ENCODE measurements at regions not wholly inside any gene's neighbourhood (a gene's known extent, or its start where the extent isn't known, plus 50 kb on each side); places are given as distances from the start of the nearest gene placed in this dataset.

DNA sequence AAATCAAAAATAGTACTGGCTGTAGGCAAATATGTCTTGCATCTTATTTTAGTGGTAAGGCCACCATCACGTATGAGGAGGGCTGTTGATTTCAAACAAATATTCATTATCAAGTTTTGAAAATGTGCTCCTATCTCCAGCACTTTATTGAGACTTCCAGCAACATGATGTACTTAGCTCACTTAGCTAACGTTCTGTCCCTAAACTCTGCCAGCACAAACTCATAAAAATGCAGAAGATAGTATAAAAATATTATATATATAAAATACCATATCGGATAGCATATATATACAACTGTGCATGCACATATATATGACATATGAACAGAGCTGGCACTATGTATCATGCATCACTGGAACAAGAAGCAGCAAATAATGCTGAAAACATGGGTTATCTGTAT is 762.3 kb downstream of the C6orf118 start:
- no peak for DNase-seq (ENCODE audit: low spot score)
- Histone ChIP-seq H3K4me3 (no peak overlapping the region), H3K27ac (no peak overlapping the region)
- TF ChIP-seq CTCF (IDR thresholded peaks at IDR 0.05): no peak

DNA sequence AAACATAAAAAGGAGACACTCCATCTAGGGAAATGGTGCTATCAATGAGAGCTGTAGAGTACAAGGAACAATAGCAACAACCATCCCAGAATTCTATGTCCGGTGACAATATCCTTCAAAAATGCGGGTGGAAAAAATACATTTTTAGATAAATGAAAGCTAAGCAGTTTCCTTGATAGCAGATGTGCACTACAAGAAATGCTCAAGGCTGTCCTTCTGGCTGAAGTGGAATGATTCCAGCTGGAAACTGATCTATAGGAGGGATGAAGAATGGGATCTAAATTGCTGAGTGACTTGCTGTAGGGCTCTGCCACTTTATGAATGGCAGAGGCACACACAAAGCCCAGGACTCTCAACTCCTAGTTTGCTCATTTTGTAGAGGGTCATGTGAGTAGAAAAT is 763.1 kb downstream of the C6orf118 start:
- TF ChIP-seq CTCF (IDR thresholded peaks at IDR 0.05): no peak
- Histone ChIP-seq H3K27ac (no peak overlapping the region), H3K4me3 (no peak overlapping the region)
- no peak for DNase-seq (ENCODE audit: low spot score)

- no peak overlapping the region for H3K27ac ChIP-seq
- no peak for DNase-seq (ENCODE audit: low spot score)
- no peak overlapping the region for H3K4me3 ChIP-seq
- TF ChIP-seq CTCF (IDR thresholded peaks at IDR 0.05): no peak
These were observed 775.2 kb downstream of the C6orf118 start for GRCh38 chr6:164534070-164534766.

DNA sequence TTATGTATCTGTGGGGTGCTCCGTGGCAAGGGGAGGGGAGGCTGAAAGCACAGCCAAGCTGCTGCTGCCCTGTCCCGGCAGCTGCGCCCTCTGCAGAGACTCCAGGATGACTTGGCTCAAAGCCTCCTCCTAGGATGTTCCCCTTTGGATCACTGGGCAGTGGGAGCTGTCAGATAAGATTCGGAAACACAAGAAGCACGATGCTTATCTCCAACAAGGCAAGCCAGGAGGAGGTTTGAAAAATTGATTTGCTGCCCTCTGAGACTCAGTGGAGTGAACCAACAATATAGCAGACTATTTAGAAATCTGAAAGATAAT is 776.4 kb downstream of the C6orf118 start:
- DNase-seq (ENCODE audit: low spot score): no peak
- Histone ChIP-seq H3K27ac (no peak overlapping the region), H3K4me3 (no peak overlapping the region)
- no peak for TF ChIP-seq CTCF (IDR thresholded peaks at IDR 0.05)

DNA sequence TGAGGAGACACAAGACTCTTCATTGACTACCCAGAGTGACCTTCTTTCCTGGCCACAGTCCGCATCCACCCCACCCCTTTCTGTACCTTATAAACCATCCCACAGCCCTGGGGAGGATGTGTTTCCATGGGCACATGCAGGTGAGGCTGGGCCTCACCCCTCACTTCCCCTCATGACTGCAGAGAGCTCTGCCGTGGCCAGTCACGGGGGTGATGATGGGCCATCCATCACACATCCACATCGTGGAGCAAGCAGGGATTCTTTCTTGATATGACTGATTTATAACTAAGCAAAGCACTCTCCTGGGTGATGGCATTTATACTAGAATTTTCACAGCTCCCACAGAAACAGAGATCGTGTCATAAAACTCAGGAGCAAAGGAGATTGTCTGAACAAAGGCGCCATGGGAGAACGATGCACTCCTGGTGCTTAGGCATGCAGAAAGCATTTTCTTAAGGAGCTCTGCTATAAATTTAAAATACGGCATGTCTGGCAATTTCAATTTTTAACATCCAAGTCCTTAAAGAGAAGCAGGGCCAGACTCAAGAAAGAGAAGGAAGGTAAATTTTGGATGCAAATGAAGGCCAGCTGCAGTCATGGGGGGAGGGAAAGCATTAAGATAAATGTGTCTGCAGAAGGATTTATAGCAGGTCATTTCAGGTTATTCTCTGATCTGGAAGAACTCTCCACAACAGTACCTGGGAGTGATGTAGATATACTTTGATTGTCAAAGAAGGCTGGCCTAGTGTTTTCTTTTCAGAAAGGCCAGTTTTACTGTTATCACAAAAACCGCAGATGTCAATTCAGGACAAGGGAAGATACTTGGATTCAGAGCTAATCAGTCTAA is 777.0 kb downstream of the C6orf118 start:
- H3K27ac ChIP-seq: no peak overlapping the region
- no peak for DNase-seq (ENCODE audit: low spot score)
- no peak for TF ChIP-seq CTCF (IDR thresholded peaks at IDR 0.05)
- no peak overlapping the region for H3K4me3 ChIP-seq

DNA sequence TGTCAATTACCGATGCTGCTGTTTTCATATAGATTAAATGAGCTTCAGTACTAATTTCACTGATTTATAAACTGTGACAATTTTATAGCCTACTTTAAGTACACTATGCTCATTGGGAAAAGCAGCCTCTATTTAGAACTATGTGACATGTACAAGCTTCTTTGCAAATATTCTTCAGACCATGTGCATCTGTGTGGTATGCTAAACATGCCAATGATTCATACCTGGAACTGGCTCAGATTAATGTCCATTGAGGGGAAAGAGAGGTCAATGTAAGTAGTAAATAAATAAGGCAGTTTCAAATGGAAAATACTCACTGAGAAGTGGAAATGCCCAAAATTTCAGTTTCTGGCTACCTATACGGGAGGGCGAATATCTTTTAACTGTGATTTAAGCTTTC is 777.7 kb downstream of the C6orf118 start:
- H3K27ac ChIP-seq: no peak overlapping the region
- no peak for DNase-seq (ENCODE audit: low spot score)
- no peak for TF ChIP-seq CTCF (IDR thresholded peaks at IDR 0.05)
- H3K4me3 ChIP-seq: no peak overlapping the region

DNA sequence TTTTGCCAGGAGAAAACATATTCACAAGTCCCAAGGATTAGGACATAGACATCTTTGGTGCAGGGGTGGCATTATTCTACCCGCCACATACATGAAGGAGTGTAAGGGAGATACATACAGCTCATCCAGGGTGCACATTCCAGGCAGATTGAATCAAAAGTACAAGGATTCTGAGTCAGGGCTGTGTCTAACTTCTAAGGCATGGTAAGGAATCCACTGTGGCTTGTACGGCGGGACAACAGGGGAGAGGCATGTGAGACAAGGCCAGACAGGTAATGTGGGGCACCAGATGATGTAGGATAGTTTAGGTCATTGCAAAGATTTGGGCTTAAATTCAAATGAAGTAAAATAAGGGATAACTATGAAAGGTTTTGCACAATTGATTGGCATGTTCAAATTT is 780.9 kb downstream of the C6orf118 start:
- no peak for TF ChIP-seq CTCF (IDR thresholded peaks at IDR 0.05)
- Histone ChIP-seq H3K4me3 (no peak overlapping the region), H3K27ac (no peak overlapping the region)
- DNase-seq (ENCODE audit: low spot score): no peak
